MM.1S (cell line): ENCODE measurements at regions not wholly inside any gene's neighbourhood (a gene's known extent, or its start where the extent isn't known, plus 50 kb on each side); places are given as distances from the start of the nearest gene placed in this dataset.

Experiments used
- DNase-seq: peaks from one replicate; pipeline ENCODE4 v3.0.0-alpha.2; 2015
- H2AFZ ChIP-seq: fragments of 300-600 bp; sonication (generic); 2 replicates; pipeline ENCODE4 v1.6.0; 2016; ENCODE audit warnings: antibody characterized with exemption, low read length
- H3F3A ChIP-seq: fragments of 300-600 bp; sonication (generic); 2 replicates; pipeline ENCODE4 v1.6.1; 2016; ENCODE audit warnings: mild to moderate bottlenecking, antibody characterized with exemption, low read length, moderate library complexity, mixed read lengths; ENCODE audit not compliant: insufficient read depth
- H3K27ac ChIP-seq: fragments of 300-600 bp; sonication (generic); 2 replicates; pipeline ENCODE4 v1.5.1; 2016; ENCODE audit warnings: mild to moderate bottlenecking, low read length
- H3K27me3 ChIP-seq: fragments of 300-600 bp; sonication (generic); replicated peaks from 2 replicates; pipeline ENCODE4 v1.6.0; 2016; ENCODE audit warnings: low read length; ENCODE audit not compliant: insufficient read depth
- H3K36me3 ChIP-seq: fragments of 300-600 bp; sonication (generic); replicated peaks from 2 replicates; pipeline ENCODE4 v1.6.1; 2016; ENCODE audit warnings: mild to moderate bottlenecking, low read length, mixed read lengths; ENCODE audit not compliant: insufficient read depth
- H3K4me1 ChIP-seq: fragments of 300-600 bp; sonication (generic); 2 replicates; pipeline ENCODE4 v1.6.1; 2016; ENCODE audit warnings: low read length, mixed read lengths
- H3K4me2 ChIP-seq: fragments of 300-600 bp; sonication (generic); 2 replicates; pipeline ENCODE4 v1.6.0; 2016; ENCODE audit warnings: low read depth, low read length
- H3K4me3 ChIP-seq: fragments of 300-600 bp; sonication (generic); 2 replicates; pipeline ENCODE4 v1.5.1; 2016; ENCODE audit warnings: low read length, mixed read lengths
- H3K79me2 ChIP-seq: fragments of 300-600 bp; sonication (generic); 2 replicates; pipeline ENCODE4 v1.6.1; 2016; ENCODE audit warnings: mixed run types, low read length, mixed read lengths
- H3K9ac ChIP-seq: fragments of 300-600 bp; sonication (generic); 2 replicates; pipeline ENCODE4 v1.6.1; 2016; ENCODE audit warnings: low read length, mixed read lengths
- H3K9me2 ChIP-seq: fragments of 300-600 bp; sonication (generic); replicated peaks from 2 replicates; pipeline ENCODE4 v1.6.1; 2016; ENCODE audit warnings: mild to moderate bottlenecking, low read length, mixed read lengths; ENCODE audit not compliant: insufficient read depth
- H3K9me3 ChIP-seq: fragments of 300-600 bp; sonication (generic); replicated peaks from 2 replicates; pipeline ENCODE4 v1.6.1; 2016; ENCODE audit warnings: mild to moderate bottlenecking, low read length, mixed read lengths; ENCODE audit not compliant: insufficient read depth
- H4K20me1 ChIP-seq: fragments of 300-600 bp; sonication (generic); 2 replicates; pipeline ENCODE4 v1.6.1; 2016; ENCODE audit warnings: mild to moderate bottlenecking, low read length, moderate library complexity, mixed read lengths; ENCODE audit not compliant: insufficient read depth
- EZH2 ChIP-seq: fragments of 300-600 bp; sonication (generic); optimal IDR thresholded peaks from 2 replicates; pipeline ENCODE3; 2017; ENCODE audit warnings: low read depth, mild to moderate bottlenecking, antibody characterized with exemption, low read length, mixed read lengths
- EZH2phosphoT487 ChIP-seq: fragments of 300-600 bp; sonication (generic); IDR thresholded peaks from 2 replicates; pipeline ENCODE4 v1.6.1; 2018; ENCODE audit warnings: antibody characterized with exemption, low read length
- TF ChIP-seq, protein P1 (sequence below): fragments of 300-600 bp; sonication (generic); IDR thresholded peaks from 2 replicates; pipeline ENCODE4 v1.5.1; 2016; ENCODE audit warnings: antibody characterized with exemption, low read length, mixed read lengths

- no peak overlapping the region for H3K4me2 ChIP-seq
- peaks cover 11% of the 10 kb centered on the region; the same call in 1 of the 2 replicates for H3K4me1 ChIP-seq
- no peaks in the 10 kb centered on the region for H3K9me2 ChIP-seq
- no peaks in the 10 kb centered on the region for H3K36me3 ChIP-seq
- H2AFZ ChIP-seq = 0 out of 2 replicates have a peak overlapping the region, but pooled peaks have one; percentile 11
- H3F3A ChIP-seq = no peaks in the 10 kb centered on the region
- peak; percentile 75 for DNase-seq
- no peak overlapping the region for H3K4me3 ChIP-seq
- TF ChIP-seq, protein P1, sequence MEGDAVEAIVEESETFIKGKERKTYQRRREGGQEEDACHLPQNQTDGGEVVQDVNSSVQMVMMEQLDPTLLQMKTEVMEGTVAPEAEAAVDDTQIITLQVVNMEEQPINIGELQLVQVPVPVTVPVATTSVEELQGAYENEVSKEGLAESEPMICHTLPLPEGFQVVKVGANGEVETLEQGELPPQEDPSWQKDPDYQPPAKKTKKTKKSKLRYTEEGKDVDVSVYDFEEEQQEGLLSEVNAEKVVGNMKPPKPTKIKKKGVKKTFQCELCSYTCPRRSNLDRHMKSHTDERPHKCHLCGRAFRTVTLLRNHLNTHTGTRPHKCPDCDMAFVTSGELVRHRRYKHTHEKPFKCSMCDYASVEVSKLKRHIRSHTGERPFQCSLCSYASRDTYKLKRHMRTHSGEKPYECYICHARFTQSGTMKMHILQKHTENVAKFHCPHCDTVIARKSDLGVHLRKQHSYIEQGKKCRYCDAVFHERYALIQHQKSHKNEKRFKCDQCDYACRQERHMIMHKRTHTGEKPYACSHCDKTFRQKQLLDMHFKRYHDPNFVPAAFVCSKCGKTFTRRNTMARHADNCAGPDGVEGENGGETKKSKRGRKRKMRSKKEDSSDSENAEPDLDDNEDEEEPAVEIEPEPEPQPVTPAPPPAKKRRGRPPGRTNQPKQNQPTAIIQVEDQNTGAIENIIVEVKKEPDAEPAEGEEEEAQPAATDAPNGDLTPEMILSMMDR = no peak
- TF ChIP-seq EZH2 (no peak), EZH2phosphoT487 (no peak)
- no peaks in the 10 kb centered on the region for H3K79me2 ChIP-seq
- no peaks in the 10 kb centered on the region for H4K20me1 ChIP-seq
- no peak overlapping the region for H3K9ac ChIP-seq
- H3K9me3 ChIP-seq = no peaks in the 10 kb centered on the region
- H3K27me3 ChIP-seq = no peaks in the 10 kb centered on the region
- H3K27ac ChIP-seq = peak overlapping the region; percentile 15; the same call in 1 of the 2 replicates
Measured at GRCh38 chr16:65909310-65910050, 457.0 kb upstream of the CDH5 start.

DNA sequence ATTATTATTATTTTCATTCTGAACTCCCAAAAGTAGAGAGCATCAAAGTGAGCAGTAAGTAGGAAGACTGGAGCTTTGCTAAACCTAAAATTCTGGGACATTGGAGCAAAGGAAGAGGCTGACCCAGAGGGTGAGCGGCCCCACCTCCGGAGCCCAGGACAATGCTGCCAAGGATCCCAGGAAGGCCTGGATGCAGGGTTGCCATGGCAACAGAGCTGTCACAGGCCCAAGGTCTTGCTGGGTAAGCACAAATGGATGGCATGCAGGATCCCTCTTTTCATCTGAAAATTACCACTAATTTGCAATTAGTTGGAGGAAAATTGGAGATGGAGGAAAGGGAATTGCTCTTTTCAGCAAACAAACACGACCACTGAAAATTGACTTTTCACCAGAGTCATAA is 457.9 kb upstream of the CDH5 start:
- H3K9ac ChIP-seq = no peak overlapping the region
- no peak overlapping the region for H3K27ac ChIP-seq
- H3K9me3 ChIP-seq = no peaks in the 10 kb centered on the region
- no peaks in the 10 kb centered on the region for H3K27me3 ChIP-seq
- H3K79me2 ChIP-seq = no peaks in the 10 kb centered on the region
- TF ChIP-seq EZH2 (no peak), EZH2phosphoT487 (no peak)
- TF ChIP-seq, protein P1 = no peak
- no peaks in the 10 kb centered on the region for H3K36me3 ChIP-seq
- no peak overlapping the region for H2AFZ ChIP-seq
- no peak overlapping the region for H3K4me2 ChIP-seq
- no peak overlapping the region for H3K4me3 ChIP-seq
- no peaks in the 10 kb centered on the region for H3K9me2 ChIP-seq
- H3F3A ChIP-seq = no peaks in the 10 kb centered on the region
- H3K4me1 ChIP-seq = peaks cover 16% of the 10 kb centered on the region; the same call in 1 of the 2 replicates
- DNase-seq = no peak
- H4K20me1 ChIP-seq = no peaks in the 10 kb centered on the region

DNA sequence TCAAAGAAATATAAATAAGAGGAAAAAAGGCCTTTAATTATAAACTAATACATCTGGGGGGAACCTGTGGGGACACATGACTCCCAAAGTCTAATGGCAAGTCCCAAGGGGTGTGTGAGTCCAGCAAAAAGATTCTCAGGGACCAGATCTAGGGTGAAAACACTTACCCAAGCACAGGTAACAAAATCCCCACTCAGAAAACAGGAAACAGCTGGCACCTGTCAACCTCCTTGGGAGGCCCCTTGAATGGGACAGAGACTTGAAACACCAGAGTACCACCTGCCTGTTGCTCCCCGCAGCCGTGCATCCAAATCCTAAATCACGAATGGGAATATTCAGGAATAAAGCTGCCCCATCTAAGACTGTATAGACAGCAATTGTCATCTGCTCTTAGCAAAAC is 461.2 kb upstream of the CDH5 start:
- Histone ChIP-seq H4K20me1 (no peaks in the 10 kb centered on the region), H3K79me2 (no peaks in the 10 kb centered on the region), H3K4me3 (no peak overlapping the region), H3K27me3 (no peaks in the 10 kb centered on the region), H3K9me3 (no peaks in the 10 kb centered on the region), H3F3A (no peaks in the 10 kb centered on the region), H3K9ac (no peak overlapping the region), H3K27ac (no peak overlapping the region), H3K9me2 (no peaks in the 10 kb centered on the region), H3K4me2 (no peak overlapping the region), H2AFZ (no peak overlapping the region), H3K4me1 (peaks cover 19% of the 10 kb centered on the region; the same call in 1 of the 2 replicates), H3K36me3 (no peaks in the 10 kb centered on the region)
- TF ChIP-seq, protein P1 = no peak
- TF ChIP-seq EZH2 (no peak), EZH2phosphoT487 (no peak)
- no peak for DNase-seq
